GM11168 (cell line): ENCODE measurements at regions not wholly inside any gene's neighbourhood (a gene's known extent, or its start where the extent isn't known, plus 50 kb on each side); places are given as distances from the start of the nearest gene placed in this dataset.
"Not testable (repeated sequence)": the region's sequence is repeated elsewhere in the genome, so short reads cannot be mapped to it uniquely, and the experiment has no call there.

Experiments used
- in situ Hi-C: fragments of 300-500 bp; cut with MboI; formaldehyde crosslinking; loops from one replicate; pipeline ENCODE4 v1.12.0; 2022; ENCODE audit warnings: low sequenced_read_pairs; ENCODE audit not compliant: unreplicated experiment

DNA sequence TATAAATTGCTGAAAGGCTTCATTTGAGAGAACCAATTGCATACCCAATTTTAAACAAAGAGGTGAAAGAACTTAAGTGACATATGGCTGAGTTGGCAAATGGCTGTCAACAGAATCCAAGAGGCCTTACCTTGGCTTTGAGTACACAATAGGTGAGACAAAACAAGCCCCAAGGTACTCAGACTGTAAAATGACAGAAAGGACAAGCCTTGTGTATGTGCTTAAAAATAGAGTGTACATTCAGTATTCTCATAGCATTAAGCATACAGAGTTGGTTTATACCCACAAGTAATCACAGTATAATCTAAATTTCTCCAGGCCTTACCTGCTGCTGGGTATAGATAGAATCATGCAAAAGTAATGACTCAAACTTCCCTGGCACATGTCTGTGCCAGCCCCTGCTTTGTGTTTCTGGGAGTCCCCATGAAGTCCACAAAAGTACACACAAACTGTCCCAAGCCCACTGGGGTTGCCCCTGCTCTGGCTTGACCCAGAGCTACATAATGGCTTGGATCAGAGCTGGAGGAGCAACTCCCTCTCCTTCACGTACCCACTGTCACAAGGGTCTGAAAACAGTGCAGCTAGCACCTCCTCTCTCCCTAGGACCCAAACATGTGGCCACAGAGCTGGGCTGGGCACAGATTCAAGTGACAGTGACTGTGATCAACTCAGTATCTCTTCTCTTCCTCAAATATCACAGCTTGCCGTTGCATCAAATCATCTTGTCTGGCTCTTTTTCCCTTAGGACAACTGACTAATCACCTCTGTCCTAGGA, 250.8 kb downstream of the ENC1 start:
- in situ Hi-C loops, result loop anchor here (10.0 kb wide), 2 partner anchors 255 to 485 kb away; partner anchors contain the start of gene ENC1

DNA sequence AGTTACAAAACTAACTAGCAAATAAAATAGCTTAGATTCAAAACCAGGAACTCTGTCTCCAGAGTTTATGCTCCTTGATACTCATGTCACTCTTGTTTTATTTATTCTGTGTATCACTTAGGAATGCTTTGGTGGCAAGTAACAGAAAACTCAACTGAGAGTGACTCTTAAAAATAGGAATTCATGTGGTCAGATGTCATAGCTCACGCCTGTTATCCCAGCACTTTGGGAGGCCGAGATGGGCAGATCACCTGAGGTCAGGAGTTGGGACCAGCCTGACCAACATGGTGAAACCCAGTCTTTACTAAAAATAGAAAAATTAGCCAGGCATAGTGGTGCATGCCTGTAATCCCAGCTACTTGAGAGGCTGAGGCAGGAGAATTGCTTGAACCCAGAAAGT, 252.1 kb downstream of the ENC1 start:
- in situ Hi-C loops, result not testable (repeated sequence)

DNA sequence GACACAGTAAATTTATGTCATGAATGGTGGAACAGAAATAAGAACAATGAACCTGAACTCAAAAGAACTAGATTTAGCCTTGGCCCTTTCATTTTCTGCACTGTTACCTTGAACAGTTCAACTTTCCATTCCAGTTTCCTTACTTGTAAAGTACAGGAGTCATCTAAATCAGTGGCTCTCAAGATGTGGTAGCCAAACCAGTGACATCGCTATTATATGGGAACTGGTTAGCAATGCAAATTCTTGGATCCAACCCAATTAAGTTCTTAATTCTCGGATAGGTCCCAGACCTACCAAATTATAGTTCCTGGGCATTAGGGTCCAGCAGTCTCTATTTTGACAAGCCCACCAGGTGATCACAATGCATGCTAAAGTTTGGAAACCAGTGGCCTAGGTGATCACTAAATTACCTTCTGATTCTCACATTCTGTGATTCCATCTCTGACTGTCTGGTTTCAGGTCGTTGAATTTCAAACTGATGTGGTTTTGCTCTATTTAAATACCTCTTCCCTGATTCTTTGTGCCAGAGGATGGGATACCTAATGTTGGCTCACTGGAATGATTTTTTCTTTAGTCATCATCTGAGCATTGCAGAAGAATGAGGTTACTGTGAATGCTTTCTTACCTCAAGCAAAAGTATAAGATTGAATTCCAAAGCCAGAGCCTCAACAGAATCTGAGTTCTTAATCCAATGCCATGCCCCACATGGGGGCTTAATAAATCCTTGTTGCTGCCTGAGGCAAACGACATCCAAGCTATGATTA, 253.8 kb downstream of the ENC1 start:
- in situ Hi-C loops, result no loop called here

DNA sequence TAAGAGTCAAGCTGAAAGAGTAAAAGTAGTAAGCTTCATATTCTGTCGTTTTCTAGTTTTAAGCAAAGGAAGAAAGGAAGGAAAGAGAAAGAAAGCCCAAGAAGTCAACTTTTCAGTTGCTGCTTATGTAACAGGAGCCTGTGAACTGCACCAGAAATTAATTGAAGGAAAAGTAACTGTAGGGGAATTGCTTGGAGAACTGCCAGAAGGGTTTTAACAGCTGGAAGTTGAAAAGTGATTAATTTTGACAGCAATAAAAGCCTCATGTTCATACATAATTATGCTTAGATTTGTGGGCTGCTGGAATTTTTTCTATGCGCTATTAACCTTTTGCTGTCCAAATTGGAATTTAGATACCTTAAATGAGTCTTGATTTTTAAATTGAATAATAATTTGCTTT, 255.7 kb downstream of the ENC1 start:
- in situ Hi-C loops, result no loop called here

DNA sequence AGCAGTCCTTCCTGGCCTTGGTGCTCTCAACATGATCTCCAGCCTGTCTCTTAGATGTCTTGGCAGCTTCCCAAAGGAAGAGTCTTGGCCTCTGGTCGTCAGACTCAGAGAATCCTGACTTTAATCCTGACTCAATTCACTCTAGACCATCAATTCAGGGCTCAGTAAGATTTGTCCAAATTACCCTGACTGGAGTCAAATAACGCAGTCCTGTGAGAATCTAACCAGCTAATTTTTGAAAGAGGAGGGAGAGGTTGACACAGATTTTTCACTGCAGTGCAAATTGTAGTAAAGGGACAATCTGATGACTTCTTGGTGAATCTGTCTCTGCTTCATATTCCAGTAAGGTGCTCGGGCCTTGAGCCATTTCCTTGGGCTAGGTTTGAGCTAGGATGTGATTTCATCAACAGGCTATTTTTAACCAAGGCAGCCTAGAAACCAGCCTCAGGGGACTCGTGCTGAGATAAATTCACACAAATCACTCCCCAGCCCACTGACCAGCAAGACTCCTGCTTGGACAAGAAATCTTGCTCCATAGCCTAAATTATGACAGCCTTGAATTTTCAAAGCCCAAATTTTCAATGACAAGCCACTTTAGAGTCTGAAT, 257.4 kb downstream of the ENC1 start:
- in situ Hi-C loops, result no loop called here

DNA sequence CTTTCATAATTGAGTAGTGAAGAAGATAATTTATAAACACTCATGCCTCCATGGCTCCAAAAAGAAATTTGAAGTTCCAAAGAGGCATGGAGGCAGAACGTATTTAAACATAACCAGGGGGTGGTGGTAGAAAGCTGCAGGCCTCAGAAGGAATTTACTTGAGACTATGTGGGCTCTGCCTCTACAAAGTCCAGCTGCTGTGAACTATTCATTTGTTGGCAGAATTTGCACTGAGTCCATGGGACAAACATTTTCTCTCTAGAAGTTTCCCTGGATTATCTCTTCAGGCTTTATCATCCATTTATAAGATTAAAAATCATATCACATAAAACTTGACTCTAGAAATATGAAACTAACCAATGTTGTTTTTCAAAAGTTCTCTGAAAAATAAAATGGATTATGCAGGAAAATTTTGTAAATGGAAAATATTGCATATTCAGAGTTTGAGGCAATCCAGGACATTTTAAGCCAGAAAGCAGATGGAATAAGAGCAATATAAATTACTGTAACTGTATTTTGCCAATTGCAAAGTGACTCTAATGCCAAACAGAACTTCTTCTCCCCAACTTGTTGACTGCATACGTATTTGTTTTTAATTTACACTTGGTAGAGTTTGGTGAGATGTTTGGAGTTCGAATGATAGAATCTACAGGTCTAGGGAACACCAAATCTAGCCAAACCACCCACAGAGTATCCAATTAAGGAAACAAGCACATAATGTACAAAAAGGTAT, 258.2 kb downstream of the ENC1 start:
- in situ Hi-C loops, result no loop called here

DNA sequence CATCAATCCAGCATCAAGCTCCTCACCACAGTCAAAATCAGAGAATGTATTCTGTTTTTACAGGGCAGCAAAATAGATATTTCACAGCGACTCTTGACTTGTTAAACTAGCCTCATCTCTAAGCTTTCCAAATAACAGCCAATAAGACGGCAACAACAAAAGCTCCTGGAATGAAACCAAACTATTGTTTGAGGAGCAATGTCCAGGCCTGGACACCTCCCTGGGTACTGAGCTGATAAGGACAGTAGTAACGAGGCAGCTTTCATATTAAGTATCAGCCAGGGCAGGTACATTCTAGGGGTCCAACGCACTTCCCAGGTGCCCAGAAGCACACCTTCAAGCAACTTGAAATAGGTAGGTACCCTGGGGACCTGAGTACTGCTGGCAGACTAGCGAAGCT, 260.3 kb downstream of the ENC1 start:
- in situ Hi-C loops, result no loop called here

DNA sequence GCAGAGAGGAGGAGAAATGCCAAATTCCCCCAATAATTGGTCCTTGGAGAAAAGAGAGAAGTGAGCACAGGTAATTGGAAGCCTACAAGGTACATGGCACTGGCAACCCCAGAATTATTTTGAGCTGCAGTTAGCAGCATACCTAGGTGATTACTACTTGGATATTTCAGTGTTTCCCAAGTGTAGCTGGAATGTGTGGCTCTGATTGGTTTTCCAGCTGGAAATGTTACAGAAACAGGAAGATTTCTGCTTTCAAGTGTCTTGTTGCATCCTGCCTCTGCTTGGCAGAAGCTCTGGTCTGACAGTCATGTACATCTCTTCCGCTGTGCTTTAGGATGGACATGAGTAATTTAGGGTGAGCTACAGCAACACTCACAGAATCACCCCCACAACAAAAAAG, 262.1 kb downstream of the ENC1 start:
- in situ Hi-C loops, result no loop called here

DNA sequence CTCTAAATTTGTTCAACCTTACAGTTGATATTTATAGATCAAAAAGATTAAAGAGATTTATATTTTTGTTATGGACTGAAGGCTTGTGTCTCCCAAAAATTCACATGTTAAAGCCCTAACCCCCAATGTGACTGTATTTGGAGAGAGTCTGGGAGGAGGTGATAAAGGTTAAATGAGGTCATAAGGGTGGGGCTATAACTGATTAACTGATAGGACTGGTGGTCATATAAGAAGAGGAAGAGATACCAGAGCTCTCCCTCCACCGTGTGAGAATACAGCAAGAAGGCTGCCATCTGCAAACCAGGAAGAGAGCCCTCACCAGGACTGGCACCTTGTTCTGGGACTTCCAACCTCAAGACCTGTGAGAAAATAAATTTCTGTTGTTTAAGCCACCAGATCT, 264.3 kb downstream of the ENC1 start:
- in situ Hi-C loops, result no loop called here

DNA sequence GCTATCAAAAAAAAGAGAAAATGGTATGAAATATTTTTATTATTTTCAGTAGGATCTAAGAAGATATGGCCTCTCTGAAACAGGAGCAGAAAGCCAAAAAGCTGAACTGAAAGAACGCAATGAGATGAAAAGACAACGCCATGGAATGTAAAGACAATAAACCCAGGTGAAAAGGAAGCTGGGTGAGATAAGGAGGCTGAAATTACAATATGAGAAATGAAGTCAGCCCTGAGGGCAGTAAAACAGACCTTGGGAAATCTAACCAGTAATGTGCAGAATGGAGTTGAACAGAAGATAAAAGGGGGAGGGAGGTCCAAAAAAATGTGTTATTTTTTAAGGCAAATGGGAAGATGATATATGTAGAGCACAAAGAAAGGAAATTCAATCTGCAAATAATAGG, 265.3 kb downstream of the ENC1 start:
- in situ Hi-C loops, result no loop called here

DNA sequence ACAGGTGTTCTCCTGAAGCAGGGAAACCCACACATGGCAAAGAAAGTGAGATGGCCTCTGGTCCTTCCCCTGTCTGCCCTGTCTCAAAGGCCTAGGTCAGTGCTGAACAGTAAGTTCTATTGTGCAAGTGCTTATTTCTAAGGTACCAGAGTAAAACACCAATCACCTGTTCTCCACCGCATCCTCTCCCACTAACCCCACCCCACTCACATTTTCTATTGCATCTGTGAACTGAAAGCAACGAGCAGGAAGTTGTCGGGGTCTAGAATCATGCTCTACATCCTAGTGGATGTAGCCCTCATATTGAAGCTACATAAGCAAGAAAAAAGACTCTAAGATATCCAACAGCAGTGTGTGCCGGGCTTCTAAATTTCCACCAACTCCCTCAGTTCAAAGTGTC, 265.9 kb downstream of the ENC1 start:
- in situ Hi-C loops, result no loop called here

DNA sequence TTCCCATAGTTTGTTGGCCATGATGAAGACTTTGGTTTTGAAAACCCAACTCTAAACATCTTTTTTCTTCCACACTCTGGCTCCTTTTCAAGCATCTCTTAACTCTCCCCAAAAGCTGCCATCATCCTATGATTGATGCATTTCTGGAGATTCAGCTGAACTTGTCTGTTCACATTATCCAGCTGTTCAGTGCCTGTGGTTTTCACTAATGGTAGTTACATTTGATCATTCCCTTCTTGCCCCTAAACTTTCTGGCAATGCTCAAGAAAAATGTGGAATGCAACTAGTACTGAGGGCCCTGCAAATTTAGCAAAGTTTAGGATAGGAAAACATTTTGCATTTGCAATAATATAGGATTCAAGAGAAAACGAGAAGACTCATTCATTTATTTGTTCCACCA, 267.5 kb downstream of the ENC1 start:
- in situ Hi-C loops, result no loop called here

DNA sequence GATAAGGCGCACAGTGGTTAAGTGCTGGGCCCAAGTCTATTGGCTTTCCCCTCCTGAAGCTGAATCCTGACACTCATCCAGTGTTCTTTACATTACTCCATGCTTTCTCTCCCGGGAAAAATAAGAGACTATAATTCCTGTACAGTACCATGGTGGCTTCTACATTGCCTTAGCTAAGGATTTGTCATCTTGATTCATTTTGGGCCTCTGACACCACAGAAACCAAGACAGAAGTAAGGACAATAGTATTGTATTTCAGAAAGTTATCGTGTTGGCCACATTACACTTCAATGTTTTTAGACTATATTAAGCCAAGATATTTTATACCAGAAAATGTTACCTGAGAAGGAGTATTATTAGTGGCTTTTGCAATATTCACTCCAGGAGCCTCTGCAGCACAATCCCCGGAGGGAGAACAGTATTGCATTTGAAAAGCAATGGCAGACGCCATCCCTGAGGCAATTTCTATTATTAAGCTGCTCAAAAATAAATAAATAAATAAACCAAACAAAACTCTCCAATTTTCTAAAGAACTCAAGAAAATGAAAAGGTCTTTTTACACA, 267.9 kb downstream of the ENC1 start:
- in situ Hi-C loops, result no loop called here

DNA sequence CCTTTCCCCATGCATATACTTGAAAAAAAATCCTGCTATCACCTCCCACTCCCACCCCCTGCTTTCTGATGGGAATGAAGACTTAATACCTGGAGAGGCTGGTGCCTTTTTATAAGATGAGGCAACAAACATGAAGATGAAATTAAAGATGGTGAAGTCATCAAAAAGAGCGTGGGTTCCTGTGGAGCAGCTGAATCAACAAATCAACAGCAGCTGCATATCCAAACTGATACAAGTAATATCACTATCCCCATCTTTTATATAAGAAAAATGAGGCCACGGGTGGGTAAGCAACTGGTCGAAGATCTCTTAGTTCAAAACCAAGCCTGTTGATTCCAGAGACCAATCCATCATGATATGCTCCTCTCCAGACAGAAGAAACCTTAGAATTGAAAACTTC, 268.5 kb downstream of the ENC1 start:
- in situ Hi-C loops, result no loop called here

DNA sequence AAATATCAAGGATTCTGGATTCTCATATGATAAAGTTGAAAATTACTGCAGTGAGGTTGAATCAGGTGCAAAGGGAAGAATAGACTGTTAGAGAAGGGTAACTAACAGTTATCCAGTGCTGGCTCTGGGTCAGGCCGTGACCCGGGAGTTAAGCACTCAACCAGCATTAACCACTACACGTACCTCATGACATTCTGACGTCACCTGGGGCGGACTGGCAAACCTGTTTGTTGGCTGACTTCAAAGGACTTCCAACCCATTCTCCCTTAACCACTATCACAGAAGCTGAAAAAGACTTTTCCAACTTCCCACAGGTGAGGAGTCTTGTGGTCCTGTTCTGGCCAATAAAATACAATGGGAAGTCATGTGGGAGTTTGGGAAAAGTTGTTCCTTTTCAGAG, 268.9 kb downstream of the ENC1 start:
- in situ Hi-C loops, result no loop called here

DNA sequence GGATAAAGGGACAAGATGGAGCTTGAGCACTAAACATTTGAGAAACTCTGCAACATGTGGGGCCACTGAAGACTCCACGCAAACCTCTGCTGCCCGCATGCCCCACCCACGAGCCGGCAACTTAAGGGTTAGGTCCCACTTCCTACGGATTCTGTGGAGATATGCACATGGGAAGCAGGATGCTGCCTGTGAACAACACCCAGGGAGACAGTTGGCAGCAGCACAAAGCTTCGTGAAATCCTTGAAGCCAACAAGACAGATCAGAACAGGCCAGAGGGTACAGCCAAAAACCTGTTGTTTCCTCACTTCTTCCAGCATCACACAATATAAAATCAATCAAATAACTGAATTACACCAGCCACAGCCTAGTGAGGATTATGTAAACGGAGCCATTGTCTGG, 270.4 kb downstream of the ENC1 start:
- in situ Hi-C loops, result no loop called here

DNA sequence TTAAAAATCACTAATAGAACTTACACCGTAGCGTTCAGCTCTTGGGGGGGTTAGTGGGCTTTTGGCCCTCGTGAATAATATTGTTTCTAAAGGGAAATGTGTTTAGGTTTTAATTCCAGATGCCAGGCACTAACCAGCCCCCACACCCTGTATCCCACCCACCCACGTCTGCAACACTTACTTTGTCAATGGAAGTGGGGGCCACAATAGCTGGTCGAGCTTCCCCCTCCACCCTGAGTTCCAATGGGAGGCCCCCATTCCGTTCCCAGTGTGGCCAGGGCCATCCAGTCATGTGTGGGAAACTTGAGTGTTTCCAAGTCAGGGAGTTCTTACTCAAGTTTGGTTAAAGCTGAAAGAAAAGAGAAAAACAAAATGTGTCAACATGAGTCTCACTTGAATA, 271.4 kb downstream of the ENC1 start:
- in situ Hi-C loops, result no loop called here

DNA sequence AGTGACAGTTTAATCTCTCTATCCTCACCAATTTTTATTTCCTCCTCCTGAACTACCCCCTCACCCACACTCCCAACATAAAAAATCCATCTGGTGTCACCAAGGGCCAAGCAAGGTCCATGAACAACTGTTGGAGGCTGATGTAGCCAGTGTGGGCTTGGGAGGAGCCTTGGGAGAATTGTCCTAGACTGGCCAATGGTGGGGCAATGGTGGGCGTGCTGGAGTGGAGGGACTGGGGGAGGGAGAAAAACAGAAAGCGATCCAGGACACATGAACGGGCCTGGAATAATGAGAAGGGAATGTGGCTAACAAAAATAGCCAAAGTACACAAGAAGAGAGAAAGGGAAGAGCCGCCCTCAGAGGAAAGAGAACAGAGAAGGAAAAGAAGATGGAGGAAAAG, 272.6 kb downstream of the ENC1 start:
- in situ Hi-C loops, result no loop called here

DNA sequence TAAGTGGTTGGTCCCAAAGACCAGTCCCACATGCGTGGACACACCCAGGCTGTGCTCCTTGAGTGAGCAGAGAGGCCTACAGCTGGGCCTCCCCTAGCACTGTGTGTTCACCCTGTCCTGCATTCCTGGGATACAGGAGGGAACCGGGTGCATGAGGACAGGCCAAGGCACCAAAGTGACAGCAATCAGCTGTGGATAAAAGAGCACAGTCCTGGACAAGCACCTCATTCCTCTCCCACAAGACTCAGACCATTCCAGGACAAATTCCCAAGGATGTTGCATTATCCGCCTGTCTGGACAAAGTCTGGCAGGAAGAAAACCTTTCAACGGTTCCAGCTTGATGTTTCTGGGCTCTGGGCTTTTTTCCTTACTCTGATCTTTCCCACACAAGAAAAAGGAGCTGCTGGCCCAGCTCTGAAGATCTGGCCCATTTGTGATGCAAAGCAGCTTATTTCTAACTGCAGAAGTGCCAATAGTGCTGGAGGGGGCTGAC, 273.2 kb downstream of the ENC1 start:
- in situ Hi-C loops, result no loop called here

DNA sequence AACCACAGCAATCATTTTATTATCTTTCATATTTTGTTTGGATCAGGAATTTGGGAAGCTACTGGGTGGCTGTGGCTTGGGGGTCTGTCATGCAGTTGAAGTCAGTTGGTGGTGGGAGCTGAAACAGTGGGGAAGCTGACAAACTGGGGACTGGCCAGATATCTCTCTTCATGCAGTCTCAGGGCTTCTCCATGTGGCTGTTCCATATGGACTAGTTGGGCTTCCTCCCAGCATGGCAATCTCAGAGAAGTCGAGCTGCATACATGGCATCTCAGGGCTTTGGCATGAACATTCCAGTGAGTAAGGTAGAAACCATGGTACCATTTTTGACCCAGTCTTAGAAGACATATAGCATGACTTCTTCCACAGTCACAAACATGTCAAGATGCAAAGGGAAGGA, 274.8 kb downstream of the ENC1 start:
- in situ Hi-C loops, result no loop called here
